Mesendoderm (in vitro differentiated cells): ENCODE measurements at regions not wholly inside any gene's neighbourhood (a gene's known extent, or its start where the extent isn't known, plus 50 kb on each side); places are given as distances from the start of the nearest gene placed in this dataset.

Source experiments
- DNase-seq: peaks from one replicate; pipeline ENCODE4 v3.0.0; 2013
- H2AK5ac ChIP-seq: 2 replicates; pipeline ENCODE4 v1.6.1; 2013; ENCODE audit warnings: low read length, inconsistent platforms
- H2BK120ac ChIP-seq: 2 replicates; pipeline ENCODE4 v1.6.1; 2013; ENCODE audit warnings: low read depth, mild to moderate bottlenecking, low read length, moderate library complexity, mixed read lengths
- H2BK15ac ChIP-seq: replicated peaks from 2 replicates; pipeline ENCODE4 v1.6.1; 2013; ENCODE audit warnings: low read depth, mild to moderate bottlenecking, moderate library complexity
- H2BK5ac ChIP-seq: 2 replicates; pipeline ENCODE4 v1.6.1; 2013; ENCODE audit warnings: low read length, inconsistent platforms
- H3K18ac ChIP-seq: 2 replicates; pipeline ENCODE4 v1.6.1; 2013; ENCODE audit warnings: mild to moderate bottlenecking, low read length, mixed read lengths
- H3K23ac ChIP-seq: one replicate; pipeline ENCODE4 v1.6.1; 2013; ENCODE audit warnings: low read length
- H3K27ac ChIP-seq: 2 replicates; pipeline ENCODE4 v1.5.1; 2013; ENCODE audit warnings: low read depth, mild to moderate bottlenecking, inconsistent platforms, low read length, moderate library complexity
- H3K27me3 ChIP-seq: 2 replicates; pipeline ENCODE4 v1.6.1; 2013; ENCODE audit warnings: low read length, control low read depth, mild to moderate bottlenecking, inconsistent platforms; ENCODE audit not compliant: insufficient read depth, poor library complexity
- H3K36me3 ChIP-seq: 2 replicates; pipeline ENCODE4 v1.6.1; 2013; ENCODE audit warnings: low read length, inconsistent platforms; ENCODE audit not compliant: control insufficient read depth, insufficient read depth
- H3K4ac ChIP-seq: one replicate; pipeline ENCODE4 v1.6.1; 2013; ENCODE audit warnings: low read depth, mild to moderate bottlenecking, low read length, moderate library complexity
- H3K4me1 ChIP-seq: 2 replicates; pipeline ENCODE4 v1.6.1; 2013; ENCODE audit warnings: low read depth, low read length, inconsistent platforms; ENCODE audit not compliant: control insufficient read depth
- H3K4me2 ChIP-seq: 2 replicates; pipeline ENCODE4 v1.6.1; 2013; ENCODE audit warnings: low read length
- H3K4me3 ChIP-seq: 2 replicates; pipeline ENCODE4 v1.5.1; 2013; ENCODE audit warnings: mild to moderate bottlenecking, low read length
- H3K56ac ChIP-seq: one replicate; pipeline ENCODE4 v1.6.1; 2013; ENCODE audit warnings: low read length
- H3K79me1 ChIP-seq: 2 replicates; pipeline ENCODE4 v1.6.1; 2013; ENCODE audit warnings: low read length, inconsistent platforms
- H3K79me2 ChIP-seq: 2 replicates; pipeline ENCODE4 v1.6.1; 2013; ENCODE audit warnings: mild to moderate bottlenecking, low read length; ENCODE audit not compliant: control insufficient read depth, insufficient read depth
- H3K9ac ChIP-seq: 2 replicates; pipeline ENCODE4 v1.6.1; 2013; ENCODE audit warnings: low read length, inconsistent platforms
- H4K5ac ChIP-seq: one replicate; pipeline ENCODE4 v1.6.1; 2013; ENCODE audit warnings: low read length
- H4K8ac ChIP-seq: one replicate; pipeline ENCODE4 v1.6.1; 2013; ENCODE audit warnings: low read depth, mild to moderate bottlenecking, control low read depth, low read length, moderate library complexity
- WGBS: extraction: QIAGEN DNeasy Blood & Tissue Kit; methylation state at CpG from one replicate; pipeline ENCODE4 v1.1.7; 2013; ENCODE audit warnings: low lambda C conversion rate, missing lambda C conversion rate; ENCODE audit not compliant: insufficient coverage; ENCODE audit errors: extremely low coverage; 5-methylcytosine and 5-hydroxymethylcytosine counted together

DNA sequence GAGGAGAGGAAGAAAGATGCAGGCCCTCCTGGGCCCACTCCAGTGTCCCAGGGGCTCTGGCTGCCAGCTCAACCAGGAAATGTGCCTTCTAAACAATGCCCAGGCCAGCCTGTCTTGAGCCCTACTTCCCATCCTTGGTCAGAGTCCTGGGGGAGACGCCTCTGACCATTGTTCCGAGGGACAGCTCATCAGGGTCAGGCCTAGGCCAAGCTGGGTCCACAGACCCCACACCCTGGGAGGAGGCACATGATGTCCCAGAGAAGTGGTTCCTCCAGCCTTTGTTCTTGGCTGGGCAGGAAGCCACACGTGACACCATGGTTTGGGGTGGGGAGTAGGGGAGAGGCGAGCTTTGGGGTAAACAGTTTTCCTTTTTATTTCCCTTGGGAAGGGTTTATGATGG is 102.5 kb downstream of the EFNB1 start:
- DNase-seq, result no peak
- WGBS, result no CpG with 5 or more reads among the region's 4 CpGs
- Histone ChIP-seq H3K36me3 (no peaks in the 10 kb centered on the region), H3K4me1 (no peaks in the 10 kb centered on the region), H2BK5ac (no peak overlapping the region), H4K8ac (no peak overlapping the region), H4K5ac (no peak overlapping the region), H2AK5ac (no peak overlapping the region), H3K23ac (no peak overlapping the region), H3K4me2 (no peak overlapping the region), H2BK15ac (no peak overlapping the region), H3K4ac (no peak overlapping the region), H3K27me3 (no peaks in the 10 kb centered on the region), H3K79me1 (no peaks in the 10 kb centered on the region), H3K27ac (no peak overlapping the region), H3K56ac (no peak overlapping the region), H3K4me3 (no peak overlapping the region), H3K79me2 (no peaks in the 10 kb centered on the region), H2BK120ac (no peak overlapping the region), H3K9ac (no peak overlapping the region), H3K18ac (no peak overlapping the region)

DNA sequence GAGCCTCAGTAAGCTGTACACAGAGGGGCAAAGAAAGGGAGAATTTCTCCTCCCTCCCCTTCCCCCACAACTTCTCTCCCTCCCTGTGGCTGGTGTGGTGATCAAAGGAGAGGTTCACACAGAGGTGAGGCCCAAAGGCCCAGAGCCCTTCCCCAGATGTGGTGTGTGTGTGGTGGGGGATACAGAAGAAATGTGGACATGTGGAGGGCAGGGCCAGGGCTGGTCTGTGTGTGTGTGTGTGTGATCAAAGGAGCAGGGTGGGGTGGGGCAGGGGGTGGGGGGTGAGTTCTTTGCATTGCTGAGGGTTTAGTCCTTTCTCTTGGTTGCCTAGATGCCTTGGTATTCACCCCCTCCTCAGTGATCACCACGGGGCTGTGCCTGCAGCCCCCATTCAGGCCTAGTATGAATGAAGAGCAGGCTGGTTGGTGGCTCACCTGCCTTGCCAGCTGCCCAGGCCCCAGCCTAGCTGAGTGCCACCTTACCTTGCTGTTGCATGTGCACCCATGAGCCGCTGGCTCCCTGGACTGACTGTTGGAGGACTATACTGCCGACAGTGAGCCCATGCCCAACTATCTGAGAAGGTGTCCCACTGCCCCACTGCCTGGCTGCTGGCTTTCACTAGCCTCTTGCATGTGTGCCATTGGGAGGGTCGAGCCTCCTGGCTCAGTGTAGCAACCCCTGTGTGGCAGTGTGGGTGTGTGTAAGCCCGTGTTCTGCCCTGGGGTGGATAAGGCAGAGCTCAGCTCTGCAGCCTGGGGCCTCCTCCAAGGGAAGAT is 101.9 kb downstream of the EFNB1 start:
- Histone ChIP-seq H3K23ac (no peak overlapping the region), H3K4me1 (no peaks in the 10 kb centered on the region), H3K4me3 (no peak overlapping the region), H3K56ac (no peak overlapping the region), H2BK15ac (no peak overlapping the region), H3K4me2 (no peak overlapping the region), H3K18ac (no peak overlapping the region), H3K9ac (no peak overlapping the region), H2BK120ac (no peak overlapping the region), H4K5ac (no peak overlapping the region), H4K8ac (no peak overlapping the region), H3K27ac (no peak overlapping the region), H2AK5ac (no peak overlapping the region), H3K4ac (no peak overlapping the region), H3K27me3 (no peaks in the 10 kb centered on the region), H3K36me3 (no peaks in the 10 kb centered on the region), H3K79me1 (no peaks in the 10 kb centered on the region), H2BK5ac (no peak overlapping the region), H3K79me2 (no peaks in the 10 kb centered on the region)
- peak; percentile 10 for DNase-seq
- WGBS, result no CpG with 5 or more reads among the region's 5 CpGs

- H4K8ac ChIP-seq, result no peak overlapping the region
- H3K9ac ChIP-seq, result no peak overlapping the region
- no CpG with 5 or more reads among the region's 9 CpGs for WGBS
- H3K56ac ChIP-seq, result no peak overlapping the region
- H3K79me2 ChIP-seq, result no peaks in the 10 kb centered on the region
- no peak overlapping the region for H3K23ac ChIP-seq
- H3K36me3 ChIP-seq, result no peaks in the 10 kb centered on the region
- no peak overlapping the region for H2BK15ac ChIP-seq
- no peak overlapping the region for H2AK5ac ChIP-seq
- no peaks in the 10 kb centered on the region for H3K79me1 ChIP-seq
- H3K4me3 ChIP-seq, result no peak overlapping the region
- H3K4ac ChIP-seq, result no peak overlapping the region
- no peaks in the 10 kb centered on the region for H3K4me1 ChIP-seq
- peak; percentile 16 for DNase-seq
- H4K5ac ChIP-seq, result no peak overlapping the region
- no peak overlapping the region for H3K18ac ChIP-seq
- no peak overlapping the region for H3K4me2 ChIP-seq
- H2BK120ac ChIP-seq, result no peak overlapping the region
- H2BK5ac ChIP-seq, result no peak overlapping the region
- no peak overlapping the region for H3K27ac ChIP-seq
- no peaks in the 10 kb centered on the region for H3K27me3 ChIP-seq
These were observed 100.7 kb downstream of the EFNB1 start for GRCh38 chrX:68929332-68930150.

DNA sequence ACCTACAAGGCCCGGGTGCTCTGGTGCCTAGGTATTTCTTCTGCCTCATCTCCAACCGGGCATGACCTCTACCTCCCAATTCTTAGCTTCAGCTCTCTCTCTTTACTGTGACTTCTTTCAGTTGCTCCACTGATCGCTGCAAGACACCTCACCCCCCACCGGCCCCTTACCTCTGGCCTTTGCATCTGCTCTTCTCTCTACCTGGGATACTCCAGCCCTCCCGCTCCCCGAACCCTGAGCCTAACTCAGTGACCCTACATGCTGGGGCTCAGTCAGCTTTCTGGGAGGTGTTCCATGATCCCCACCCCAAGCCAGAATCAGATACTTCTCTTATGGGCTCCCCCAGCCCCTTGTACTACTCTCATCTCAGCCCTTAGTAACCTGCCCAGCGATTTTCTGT is 99.6 kb downstream of the EFNB1 start:
- WGBS, result no CpG with 5 or more reads among the region's 7 CpGs
- H4K8ac ChIP-seq, result no peak overlapping the region

DNA sequence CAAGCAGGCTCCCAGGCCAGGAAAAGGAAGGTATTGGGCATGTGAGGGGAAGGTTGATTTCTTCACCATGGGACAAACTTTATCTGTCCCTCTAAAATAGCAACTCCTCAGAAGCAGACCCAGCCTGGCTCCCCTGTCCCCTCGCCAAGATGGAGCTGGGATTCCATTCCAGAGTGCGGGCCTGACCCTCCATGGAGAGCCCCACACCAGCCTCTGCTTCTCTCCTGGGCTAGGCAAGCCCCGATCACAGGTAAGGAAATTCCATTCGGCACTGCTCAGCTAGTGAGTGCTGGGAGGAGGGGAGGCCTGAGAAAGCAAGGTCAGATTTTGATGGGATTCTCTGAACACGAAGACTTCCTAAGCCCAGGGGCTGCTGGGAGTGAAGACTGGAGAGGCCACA is 98.4 kb downstream of the EFNB1 start:
- Histone ChIP-seq H4K8ac (no peak overlapping the region), H3K56ac (no peak overlapping the region), H3K4me2 (no peak overlapping the region), H2BK15ac (no peak overlapping the region), H3K4me1 (no peaks in the 10 kb centered on the region), H3K79me2 (no peaks in the 10 kb centered on the region), H2BK5ac (no peak overlapping the region), H4K5ac (no peak overlapping the region), H3K79me1 (no peaks in the 10 kb centered on the region), H3K27ac (no peak overlapping the region), H2BK120ac (no peak overlapping the region), H3K23ac (no peak overlapping the region), H3K4ac (no peak overlapping the region), H3K27me3 (no peaks in the 10 kb centered on the region), H3K9ac (no peak overlapping the region), H3K18ac (no peak overlapping the region), H3K36me3 (no peaks in the 10 kb centered on the region), H2AK5ac (no peak overlapping the region), H3K4me3 (no peak overlapping the region)
- peak; percentile 16 for DNase-seq
- WGBS, result no CpG with 5 or more reads among the region's 5 CpGs

More for the DNA sequence above, 99.6 kb downstream of the EFNB1 start:
- no peak overlapping the region for H4K5ac ChIP-seq
- no peak for DNase-seq
- H3K36me3 ChIP-seq, result no peaks in the 10 kb centered on the region
- no peak overlapping the region for H2BK15ac ChIP-seq
- H3K4me2 ChIP-seq, result no peak overlapping the region
- H3K9ac ChIP-seq, result no peak overlapping the region
- H3K56ac ChIP-seq, result no peak overlapping the region
- H3K27me3 ChIP-seq, result no peaks in the 10 kb centered on the region
- no peaks in the 10 kb centered on the region for H3K4me1 ChIP-seq
- H3K79me1 ChIP-seq, result no peaks in the 10 kb centered on the region
- H2AK5ac ChIP-seq, result no peak overlapping the region
- H3K4ac ChIP-seq, result no peak overlapping the region
- H3K27ac ChIP-seq, result no peak overlapping the region
- no peak overlapping the region for H3K23ac ChIP-seq
- no peak overlapping the region for H2BK120ac ChIP-seq
- H3K18ac ChIP-seq, result no peak overlapping the region
- H3K79me2 ChIP-seq, result no peaks in the 10 kb centered on the region
- H2BK5ac ChIP-seq, result no peak overlapping the region
- no peak overlapping the region for H3K4me3 ChIP-seq
